ENCODE measurements at regions not wholly inside any gene's neighbourhood (a gene's known extent, or its start where the extent isn't known, plus 50 kb on each side); places are given as distances from the start of the nearest gene placed in this dataset.

- DNase-seq (ENCODE audit: low spot score), result no peak
- TF ChIP-seq EZH2phosphoT487 (IDR thresholded peaks at IDR 0.05; ENCODE audit: borderline replicate concordance, low read depth, low read length), result no peak
- no peak for TF ChIP-seq CTCF (conservative IDR thresholded peaks at IDR 0.05; ENCODE audit: low read length)
- no peaks in the 10 kb centered on the region for H3K79me2 ChIP-seq (ENCODE audit: insufficient read depth, low read depth, low read length)
- H2AFZ ChIP-seq (ENCODE audit: low read length), result no peak overlapping the region
- BruUV-seq (replicated peaks), result no TSS peak
- intact Hi-C loops (cut with micrococcal nuclease; ENCODE audit: unreplicated experiment), result no loop called here
- no peaks in the 10 kb centered on the region for H3K4me1 ChIP-seq (ENCODE audit: insufficient read depth, low read length, poor library complexity, severe bottlenecking)
- H3K9me3 ChIP-seq (ENCODE audit: low read length), result no peaks in the 10 kb centered on the region
- H3K4me3 ChIP-seq (ENCODE audit: low read depth, low read length, poor library complexity, severe bottlenecking), result no peak overlapping the region
- H3K27ac ChIP-seq (ENCODE audit: low read depth, low read length, poor library complexity, severe bottlenecking), result no peak overlapping the region
- ChIA-PET CTCF (ENCODE audit: unreplicated experiment) (no interaction called here), POLR2A (no interaction called here)
- H3K4me2 ChIP-seq (ENCODE audit: low read length), result no peak overlapping the region
- no peaks in the 10 kb centered on the region for H4K20me1 ChIP-seq (ENCODE audit: insufficient read depth, low read length)
- no peaks in the 10 kb centered on the region for H3K9me2 ChIP-seq (ENCODE audit: insufficient read depth, low read length)
- H3K36me3 ChIP-seq (ENCODE audit: insufficient read depth, low read length), result no peaks in the 10 kb centered on the region
These were observed 99.8 kb upstream of the ADGRL2 start for GRCh38 chr1:81700728-81701470.

- Histone ChIP-seq H4K20me1 (ENCODE audit: insufficient read depth, low read length) (no peaks in the 10 kb centered on the region), H3K9me2 (ENCODE audit: insufficient read depth, low read length) (no peaks in the 10 kb centered on the region), H3K36me3 (ENCODE audit: insufficient read depth, low read length) (no peaks in the 10 kb centered on the region), H3K4me1 (ENCODE audit: insufficient read depth, low read length, poor library complexity, severe bottlenecking) (no peaks in the 10 kb centered on the region), H3K79me2 (ENCODE audit: insufficient read depth, low read depth, low read length) (no peaks in the 10 kb centered on the region), H3K4me3 (ENCODE audit: low read depth, low read length, poor library complexity, severe bottlenecking) (no peak overlapping the region), H3K9me3 (ENCODE audit: low read length) (no peaks in the 10 kb centered on the region), H3K27ac (ENCODE audit: low read depth, low read length, poor library complexity, severe bottlenecking) (no peak overlapping the region), H3K4me2 (ENCODE audit: low read length) (no peak overlapping the region), H2AFZ (ENCODE audit: low read length) (no peak overlapping the region)
- intact Hi-C loops (cut with micrococcal nuclease; ENCODE audit: unreplicated experiment), result no loop called here
- no TSS peak for BruUV-seq (replicated peaks)
- DNase-seq (ENCODE audit: low spot score), result no peak
- POLR2A ChIA-PET, result interaction anchor here (0.7 kb wide), 1 partner anchor 11 kb away, joined by 3 read pairs; no protein-coding TSS in a partner anchor
- TF ChIP-seq EZH2phosphoT487 (IDR thresholded peaks at IDR 0.05; ENCODE audit: borderline replicate concordance, low read depth, low read length), result no peak
- no peak for TF ChIP-seq CTCF (conservative IDR thresholded peaks at IDR 0.05; ENCODE audit: low read length)
- CTCF ChIA-PET (ENCODE audit: unreplicated experiment), result no interaction called here
These were observed 101.5 kb upstream of the ADGRL2 start for GRCh38 chr1:81699234-81699633.

GRCh38 chr1:81695741-81696140 is 105.0 kb upstream of the ADGRL2 start:
- no peaks in the 10 kb centered on the region for H3K9me2 ChIP-seq (ENCODE audit: insufficient read depth, low read length)
- H3K4me1 ChIP-seq (ENCODE audit: insufficient read depth, low read length, poor library complexity, severe bottlenecking), result no peaks in the 10 kb centered on the region
- no peaks in the 10 kb centered on the region for H3K79me2 ChIP-seq (ENCODE audit: insufficient read depth, low read depth, low read length)
- TF ChIP-seq EZH2phosphoT487 (IDR thresholded peaks at IDR 0.05; ENCODE audit: borderline replicate concordance, low read depth, low read length) (no peak), CTCF (conservative IDR thresholded peaks at IDR 0.05; ENCODE audit: low read length) (no peak)
- ChIA-PET CTCF (ENCODE audit: unreplicated experiment) (no interaction called here), POLR2A (interaction anchor here (1.0 kb wide), 1 partner anchor 21 kb away, joined by 6 read pairs; no protein-coding TSS in a partner anchor)
- no peak overlapping the region for H3K27ac ChIP-seq (ENCODE audit: low read depth, low read length, poor library complexity, severe bottlenecking)
- no peak overlapping the region for H3K4me3 ChIP-seq (ENCODE audit: low read depth, low read length, poor library complexity, severe bottlenecking)
- H2AFZ ChIP-seq (ENCODE audit: low read length), result no peak overlapping the region
- no peaks in the 10 kb centered on the region for H4K20me1 ChIP-seq (ENCODE audit: insufficient read depth, low read length)
- H3K9me3 ChIP-seq (ENCODE audit: low read length), result no peaks in the 10 kb centered on the region
- H3K36me3 ChIP-seq (ENCODE audit: insufficient read depth, low read length), result no peaks in the 10 kb centered on the region
- no peak for DNase-seq (ENCODE audit: low spot score)
- intact Hi-C loops (cut with micrococcal nuclease; ENCODE audit: unreplicated experiment), result no loop called here
- no TSS peak for BruUV-seq (replicated peaks)
- H3K4me2 ChIP-seq (ENCODE audit: low read length), result no peak overlapping the region
